ENCODE measurements at regions not wholly inside any gene's neighbourhood (a gene's known extent, or its start where the extent isn't known, plus 50 kb on each side); places are given as distances from the start of the nearest gene placed in this dataset.

- ChIA-PET CTCF (no interaction called here), POLR2A (no interaction called here), SMC1A (ENCODE audit: uncharacterized antibody, unreplicated experiment) (no interaction called here), RAD21 (ENCODE audit: unreplicated experiment) (no interaction called here)
- Histone ChIP-seq H3K36me3 (ENCODE audit: control insufficient read depth in 2 of 2, insufficient read depth in 2 of 2, low read length in 1 of 2) (no peaks in the 10 kb centered on the region), H3K9ac (ENCODE audit: control insufficient read depth, insufficient read depth, low read length) (no peak overlapping the region), H3K4me3 (no peak overlapping the region), H3K9me3 (replicated peaks; ENCODE audit: control insufficient read depth, insufficient read depth, low read length) (no peaks in the 10 kb centered on the region), H2AFZ (ENCODE audit: control insufficient read depth, low read depth, low read length) (no peak overlapping the region), H3K4me1 (ENCODE audit: control insufficient read depth, insufficient read depth, low read length) (no peaks in the 10 kb centered on the region), H3K4me2 (ENCODE audit: control insufficient read depth, insufficient read depth) (no peak overlapping the region), H3K27ac (ENCODE audit: control insufficient read depth, insufficient read depth) (no peak overlapping the region), H3K27me3 (replicated peaks in 1 of 2; ENCODE audit: control insufficient read depth in 2 of 2, insufficient read depth in 2 of 2, low read length in 1 of 2) (no peaks in the 10 kb centered on the region; a peak in 1 of 4 replicates), H4K20me1 (ENCODE audit: control insufficient read depth, insufficient read depth) (no peaks in the 10 kb centered on the region), H3K79me2 (ENCODE audit: control insufficient read depth, insufficient read depth, low read length) (no peaks in the 10 kb centered on the region)
- in situ Hi-C loops (cut with MboI) (no loop called here), intact Hi-C loops (cut with micrococcal nuclease; ENCODE audit: unreplicated experiment) (no loop called here)
- 4% methylated on average over 2 of the region's 2 CpGs for WGBS (ENCODE audit: insufficient coverage, insufficient replicate concordance, low lambda C conversion rate, missing lambda C conversion rate)
- FAIRE-seq = no peak
- no TSS peak for BruUV-seq (replicated peaks)
- no peak for ATAC-seq
- DNase-seq (ENCODE audit: low read depth, low spot score) = no peak
- TF ChIP-seq KLF5 (IDR thresholded peaks at IDR 0.05; ENCODE audit: partially characterized antibody) (no peak), ATF7 (IDR thresholded peaks at IDR 0.05; ENCODE audit: low read depth) (no peak), CEBPB (IDR thresholded peaks at IDR 0.05; ENCODE audit: borderline replicate concordance in 1 of 2, low read depth in 2 of 2, low read length in 2 of 2) (no peak), BCLAF1 (IDR thresholded peaks at IDR 0.05) (no peak), NR2C2 (IDR thresholded peaks at IDR 0.05; ENCODE audit: borderline replicate concordance, control insufficient read depth, insufficient read length, low read depth) (no peak), IKZF1 (conservative IDR thresholded peaks at IDR 0.05) (no peak), BCL11A (IDR thresholded peaks at IDR 0.05; ENCODE audit: low read depth, low read length) (no peak), CHD2 (IDR thresholded peaks at IDR 0.05; ENCODE audit: borderline replicate concordance, low read depth, low read length) (no peak), POU2F2 (IDR thresholded peaks at IDR 0.05; ENCODE audit: borderline replicate concordance, low read depth, low read length) (no peak), PAX5 (IDR thresholded peaks at IDR 0.05; ENCODE audit: borderline replicate concordance, low read depth, low read length) (no peak), NBN (IDR thresholded peaks at IDR 0.05) (no peak), TCF7 (IDR thresholded peaks at IDR 0.05; ENCODE audit: borderline replicate concordance) (no peak), SMAD5 (IDR thresholded peaks at IDR 0.05; ENCODE audit: low read depth) (no peak)
- TF ChIP-seq, protein P1, sequence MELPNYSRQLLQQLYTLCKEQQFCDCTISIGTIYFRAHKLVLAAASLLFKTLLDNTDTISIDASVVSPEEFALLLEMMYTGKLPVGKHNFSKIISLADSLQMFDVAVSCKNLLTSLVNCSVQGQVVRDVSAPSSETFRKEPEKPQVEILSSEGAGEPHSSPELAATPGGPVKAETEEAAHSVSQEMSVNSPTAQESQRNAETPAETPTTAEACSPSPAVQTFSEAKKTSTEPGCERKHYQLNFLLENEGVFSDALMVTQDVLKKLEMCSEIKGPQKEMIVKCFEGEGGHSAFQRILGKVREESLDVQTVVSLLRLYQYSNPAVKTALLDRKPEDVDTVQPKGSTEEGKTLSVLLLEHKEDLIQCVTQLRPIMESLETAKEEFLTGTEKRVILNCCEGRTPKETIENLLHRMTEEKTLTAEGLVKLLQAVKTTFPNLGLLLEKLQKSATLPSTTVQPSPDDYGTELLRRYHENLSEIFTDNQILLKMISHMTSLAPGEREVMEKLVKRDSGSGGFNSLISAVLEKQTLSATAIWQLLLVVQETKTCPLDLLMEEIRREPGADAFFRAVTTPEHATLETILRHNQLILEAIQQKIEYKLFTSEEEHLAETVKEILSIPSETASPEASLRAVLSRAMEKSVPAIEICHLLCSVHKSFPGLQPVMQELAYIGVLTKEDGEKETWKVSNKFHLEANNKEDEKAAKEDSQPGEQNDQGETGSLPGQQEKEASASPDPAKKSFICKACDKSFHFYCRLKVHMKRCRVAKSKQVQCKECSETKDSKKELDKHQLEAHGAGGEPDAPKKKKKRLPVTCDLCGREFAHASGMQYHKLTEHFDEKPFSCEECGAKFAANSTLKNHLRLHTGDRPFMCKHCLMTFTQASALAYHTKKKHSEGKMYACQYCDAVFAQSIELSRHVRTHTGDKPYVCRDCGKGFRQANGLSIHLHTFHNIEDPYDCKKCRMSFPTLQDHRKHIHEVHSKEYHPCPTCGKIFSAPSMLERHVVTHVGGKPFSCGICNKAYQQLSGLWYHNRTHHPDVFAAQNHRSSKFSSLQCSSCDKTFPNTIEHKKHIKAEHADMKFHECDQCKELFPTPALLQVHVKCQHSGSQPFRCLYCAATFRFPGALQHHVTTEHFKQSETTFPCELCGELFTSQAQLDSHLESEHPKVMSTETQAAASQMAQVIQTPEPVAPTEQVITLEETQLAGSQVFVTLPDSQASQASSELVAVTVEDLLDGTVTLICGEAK (IDR thresholded peaks at IDR 0.05; ENCODE audit: borderline replicate concordance) = no peak
- TF ChIP-seq, protein P2, sequence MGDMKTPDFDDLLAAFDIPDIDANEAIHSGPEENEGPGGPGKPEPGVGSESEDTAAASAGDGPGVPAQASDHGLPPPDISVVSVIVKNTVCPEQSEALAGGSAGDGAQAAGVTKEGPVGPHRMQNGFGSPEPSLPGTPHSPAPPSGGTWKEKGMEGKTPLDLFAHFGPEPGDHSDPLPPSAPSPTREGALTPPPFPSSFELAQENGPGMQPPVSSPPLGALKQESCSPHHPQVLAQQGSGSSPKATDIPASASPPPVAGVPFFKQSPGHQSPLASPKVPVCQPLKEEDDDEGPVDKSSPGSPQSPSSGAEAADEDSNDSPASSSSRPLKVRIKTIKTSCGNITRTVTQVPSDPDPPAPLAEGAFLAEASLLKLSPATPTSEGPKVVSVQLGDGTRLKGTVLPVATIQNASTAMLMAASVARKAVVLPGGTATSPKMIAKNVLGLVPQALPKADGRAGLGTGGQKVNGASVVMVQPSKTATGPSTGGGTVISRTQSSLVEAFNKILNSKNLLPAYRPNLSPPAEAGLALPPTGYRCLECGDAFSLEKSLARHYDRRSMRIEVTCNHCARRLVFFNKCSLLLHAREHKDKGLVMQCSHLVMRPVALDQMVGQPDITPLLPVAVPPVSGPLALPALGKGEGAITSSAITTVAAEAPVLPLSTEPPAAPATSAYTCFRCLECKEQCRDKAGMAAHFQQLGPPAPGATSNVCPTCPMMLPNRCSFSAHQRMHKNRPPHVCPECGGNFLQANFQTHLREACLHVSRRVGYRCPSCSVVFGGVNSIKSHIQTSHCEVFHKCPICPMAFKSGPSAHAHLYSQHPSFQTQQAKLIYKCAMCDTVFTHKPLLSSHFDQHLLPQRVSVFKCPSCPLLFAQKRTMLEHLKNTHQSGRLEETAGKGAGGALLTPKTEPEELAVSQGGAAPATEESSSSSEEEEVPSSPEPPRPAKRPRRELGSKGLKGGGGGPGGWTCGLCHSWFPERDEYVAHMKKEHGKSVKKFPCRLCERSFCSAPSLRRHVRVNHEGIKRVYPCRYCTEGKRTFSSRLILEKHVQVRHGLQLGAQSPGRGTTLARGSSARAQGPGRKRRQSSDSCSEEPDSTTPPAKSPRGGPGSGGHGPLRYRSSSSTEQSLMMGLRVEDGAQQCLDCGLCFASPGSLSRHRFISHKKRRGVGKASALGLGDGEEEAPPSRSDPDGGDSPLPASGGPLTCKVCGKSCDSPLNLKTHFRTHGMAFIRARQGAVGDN (IDR thresholded peaks at IDR 0.05) = no peak
Observed at GRCh38 chr2:181760521-181760920, 80.2 kb upstream of the NEUROD1 start.

Measured in GM12878 (cell line).